B cell (primary cell): ENCODE measurements at regions not wholly inside any gene's neighbourhood (a gene's known extent, or its start where the extent isn't known, plus 50 kb on each side); places are given as distances from the start of the nearest gene placed in this dataset.

Experiments
- ATAC-seq: fragments of 200-7000 bp; cut with Tn5 transposase; one replicate; pipeline ENCODE4 v1.10.0; 2021; ENCODE audit warnings: low read depth, mild to moderate bottlenecking, moderate number of reproducible peaks, moderate library complexity
- CTCF ChIA-PET: fragments of 350-600 bp; sonication (Branson Sonifier 250); formaldehyde crosslinking; loops from one replicate; lab custom pipeline; 2021; ENCODE audit warnings: antibody characterized with exemption, inconsistent platforms; lab: Charles Lee
- POLR2A ChIA-PET: fragments of 350-600 bp; sonication (Branson Sonifier 250); formaldehyde crosslinking; loops from one replicate; lab custom pipeline; 2021; ENCODE audit warnings: antibody characterized with exemption; lab: Charles Lee
- DNase-seq: peaks from one replicate; pipeline ENCODE4 v3.0.0; 2013
- H2AFZ ChIP-seq: 2 replicates; pipeline ENCODE4 v1.6.1; 2012; ENCODE audit warnings: mild to moderate bottlenecking, low read depth, low read length; ENCODE audit not compliant: insufficient read depth, poor library complexity, severe bottlenecking
- H3K27ac ChIP-seq, 2 donors: 1 replicate in 1 of 2; 2 replicates in 1 of 2; pipeline ENCODE4 v1.5.1; 2012 to 2013; ENCODE audit warnings: low read length in 2 of 2, mild to moderate bottlenecking in 2 of 2, moderate library complexity in 1 of 2
- H3K27me3 ChIP-seq, 4 experiments: fragments of 200-600 bp in 1 of 4; sonication (generic) in 1 of 4; replicated peaks in 1 of 4; 1 replicate in 2 of 4; 2 replicates in 2 of 4; pipeline versions ENCODE4 v1.6.1 to v1.7.0; 2013 to 2016; ENCODE audit warnings: low read length in 3 of 4, mild to moderate bottlenecking in 2 of 4, mixed read lengths in 1 of 4, moderate library complexity in 1 of 4; ENCODE audit not compliant: insufficient read depth in 4 of 4, control insufficient read depth in 3 of 4; ENCODE audit errors: control extremely low read depth in 1 of 4
- H3K36me3 ChIP-seq, 2 experiments: replicated peaks in 1 of 2; 1 replicate in 1 of 2; 2 replicates in 1 of 2; pipeline versions ENCODE4 v1.6.1 to v1.7.1; 2013; ENCODE audit warnings: low read length in 1 of 2; ENCODE audit not compliant: insufficient read depth in 2 of 2, control insufficient read depth in 1 of 2; ENCODE audit errors: control extremely low read depth in 1 of 2, extremely low read depth in 1 of 2
- H3K4me1 ChIP-seq, 2 donors: fragments of 200-600 bp in 1 of 2; sonication (generic) in 1 of 2; 1 replicate in 1 of 2; 2 replicates in 1 of 2; pipeline versions ENCODE4 v1.5.1 to v1.6.1; 2013 to 2017; ENCODE audit warnings: low read length in 2 of 2; ENCODE audit not compliant: control insufficient read depth in 2 of 2, insufficient read depth in 2 of 2
- H3K4me2 ChIP-seq: replicated peaks from 2 replicates; pipeline ENCODE3; 2012; ENCODE audit warnings: mild to moderate bottlenecking, low read depth, low read length; ENCODE audit not compliant: poor library complexity, severe bottlenecking
- H3K4me3 ChIP-seq, 5 experiments: fragments of 200-600 bp in 1 of 5; sonication (generic) in 1 of 5; 1 replicate in 3 of 5; 2 replicates in 2 of 5; pipeline versions ENCODE4 v1.5.1 to v1.7.0; 2011 to 2016; ENCODE audit warnings: low read length in 4 of 5, mild to moderate bottlenecking in 4 of 5, low read depth in 2 of 5, control low read depth in 1 of 5, moderate library complexity in 1 of 5; ENCODE audit not compliant: insufficient read depth in 1 of 5; ENCODE audit errors: control extremely low read depth in 1 of 5, extremely low read depth in 1 of 5
- H3K79me2 ChIP-seq: fragments of 200-600 bp; sonication (generic); one replicate; pipeline ENCODE4 v1.6.0; 2016; ENCODE audit warnings: low read length; ENCODE audit not compliant: control insufficient read depth, insufficient read depth
- H3K9ac ChIP-seq: fragments of 200-600 bp; sonication (generic); 2 replicates; pipeline ENCODE4 v1.6.1; 2017; ENCODE audit warnings: mild to moderate bottlenecking, low read length, moderate library complexity
- H3K9me3 ChIP-seq, 3 donors: one replicate each; pipeline versions ENCODE4 v1.6.1 to v1.7.1; 2013; ENCODE audit warnings: low read length in 2 of 3; ENCODE audit not compliant: control insufficient read depth in 2 of 3, insufficient read depth in 1 of 3; ENCODE audit errors: control extremely low read depth in 1 of 3
- H4K20me1 ChIP-seq: 2 replicates; pipeline ENCODE4 v1.6.0; 2012; ENCODE audit warnings: mild to moderate bottlenecking, low read length; ENCODE audit not compliant: insufficient read depth, control insufficient read depth, poor library complexity, severe bottlenecking
- H3K27ac Mint-ChIP-seq: one replicate; pipeline ENCODE4 v1.8.0; 2021; ENCODE audit warnings: mixed read lengths
- H3K27me3 Mint-ChIP-seq: one replicate; pipeline ENCODE4 v1.8.0; 2021; ENCODE audit warnings: mixed read lengths
- H3K4me1 Mint-ChIP-seq: one replicate; pipeline ENCODE4 v1.8.0; 2021; ENCODE audit warnings: mixed read lengths
- H3K4me3 Mint-ChIP-seq: one replicate; pipeline ENCODE4 v1.8.0; 2021; ENCODE audit warnings: mixed read lengths
- H3K9me3 Mint-ChIP-seq: one replicate; pipeline ENCODE4 v1.8.0; 2022; ENCODE audit warnings: mixed read lengths; ENCODE audit not compliant: insufficient read depth
- EZH2 ChIP-seq: IDR thresholded peaks from 2 replicates; pipeline ENCODE4 v1.6.1; 2012; ENCODE audit warnings: borderline replicate concordance, low read depth, mild to moderate bottlenecking, moderate library complexity, low read length; ENCODE audit not compliant: insufficient read depth, poor library complexity, severe bottlenecking
- WGBS: methylation state at CpG from one replicate; pipeline ENCODE4 v1.1.5; 2013; ENCODE audit warnings: missing lambda C conversion rate; ENCODE audit not compliant: insufficient coverage; 5-methylcytosine and 5-hydroxymethylcytosine counted together
- intact Hi-C: fragments of 100-400 bp; cut with micrococcal nuclease; formaldehyde crosslinking; loops from one replicate; pipeline ENCODE4 v1.10.0; 2022
- TF ChIP-seq, protein P1 (sequence below): fragments of 200-600 bp; IDR thresholded peaks from one replicate; pipeline ENCODE4 v1.8.0; 2022; ENCODE audit warnings: antibody characterized with exemption, mild to moderate bottlenecking

DNA sequence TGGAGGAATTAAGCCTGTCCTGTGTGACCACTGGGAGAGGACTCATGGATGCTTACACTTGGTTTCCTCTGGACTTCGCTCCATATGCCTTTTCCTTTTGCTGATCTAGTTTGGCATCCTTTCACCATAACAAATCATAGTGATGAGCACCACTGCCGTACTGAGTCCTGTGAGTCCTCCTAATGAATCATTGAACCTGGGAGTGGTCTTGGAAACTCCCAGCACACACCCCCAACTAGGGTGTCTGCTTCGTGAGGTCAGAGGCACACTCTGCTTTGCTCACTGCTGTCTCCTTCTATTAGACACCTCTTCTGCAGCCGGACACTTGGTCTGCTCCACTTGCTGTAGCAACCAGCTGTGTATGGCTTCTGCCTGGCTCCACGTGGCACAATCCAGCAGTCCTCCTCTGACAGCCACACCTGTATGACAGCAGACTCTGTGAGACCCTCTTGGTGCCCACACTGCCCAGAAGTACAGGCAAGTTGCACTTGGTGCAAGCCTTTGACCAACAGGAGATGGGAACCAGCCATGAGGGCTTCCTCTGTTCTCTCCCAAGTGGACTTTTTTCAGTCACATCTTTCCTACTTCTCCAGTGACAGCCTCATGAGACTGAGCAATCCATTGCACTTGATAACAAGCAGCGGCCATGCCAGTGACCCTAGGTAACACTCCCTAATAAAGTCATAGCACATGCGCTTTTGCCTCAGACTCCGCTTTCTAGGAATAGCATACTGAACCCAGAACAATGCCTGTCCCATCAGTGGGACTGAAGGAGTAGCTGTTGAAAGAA lies 65.0 kb upstream of the HMGXB4 start:
- peaks cover 7% of the 10 kb centered on the region for H3K9me3 Mint-ChIP-seq
- Histone ChIP-seq H3K4me3 (no peak overlapping the region), H3K9me3 (peaks cover 2 to 12% (median 9%) of the 10 kb centered on the region in 3 donors), H3K4me2 (no peak overlapping the region), H3K27ac (no peak overlapping the region), H4K20me1 (no peaks in the 10 kb centered on the region), H3K4me1 (no peaks in the 10 kb centered on the region), H3K79me2 (no peaks in the 10 kb centered on the region), H2AFZ (no peak overlapping the region), H3K36me3 (no peaks in the 10 kb centered on the region), H3K27me3 (peaks cover 0 to 7% (median 3%) of the 10 kb centered on the region in 4 experiments), H3K9ac (no peak overlapping the region)
- no peak overlapping the region for H3K27ac Mint-ChIP-seq
- peaks cover 12% of the 10 kb centered on the region for H3K27me3 Mint-ChIP-seq
- H3K4me3 Mint-ChIP-seq: no peak overlapping the region
- DNase-seq (no peak), ATAC-seq (no peak)
- ChIA-PET CTCF (no interaction called here), POLR2A (no interaction called here)
- no peaks in the 10 kb centered on the region for H3K4me1 Mint-ChIP-seq
- intact Hi-C loops: no loop called here
- TF ChIP-seq EZH2: no peak
- TF ChIP-seq, protein P1, sequence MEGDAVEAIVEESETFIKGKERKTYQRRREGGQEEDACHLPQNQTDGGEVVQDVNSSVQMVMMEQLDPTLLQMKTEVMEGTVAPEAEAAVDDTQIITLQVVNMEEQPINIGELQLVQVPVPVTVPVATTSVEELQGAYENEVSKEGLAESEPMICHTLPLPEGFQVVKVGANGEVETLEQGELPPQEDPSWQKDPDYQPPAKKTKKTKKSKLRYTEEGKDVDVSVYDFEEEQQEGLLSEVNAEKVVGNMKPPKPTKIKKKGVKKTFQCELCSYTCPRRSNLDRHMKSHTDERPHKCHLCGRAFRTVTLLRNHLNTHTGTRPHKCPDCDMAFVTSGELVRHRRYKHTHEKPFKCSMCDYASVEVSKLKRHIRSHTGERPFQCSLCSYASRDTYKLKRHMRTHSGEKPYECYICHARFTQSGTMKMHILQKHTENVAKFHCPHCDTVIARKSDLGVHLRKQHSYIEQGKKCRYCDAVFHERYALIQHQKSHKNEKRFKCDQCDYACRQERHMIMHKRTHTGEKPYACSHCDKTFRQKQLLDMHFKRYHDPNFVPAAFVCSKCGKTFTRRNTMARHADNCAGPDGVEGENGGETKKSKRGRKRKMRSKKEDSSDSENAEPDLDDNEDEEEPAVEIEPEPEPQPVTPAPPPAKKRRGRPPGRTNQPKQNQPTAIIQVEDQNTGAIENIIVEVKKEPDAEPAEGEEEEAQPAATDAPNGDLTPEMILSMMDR: no peak
- WGBS: 74% methylated on average over 7 of the region's 8 CpGs

DNA sequence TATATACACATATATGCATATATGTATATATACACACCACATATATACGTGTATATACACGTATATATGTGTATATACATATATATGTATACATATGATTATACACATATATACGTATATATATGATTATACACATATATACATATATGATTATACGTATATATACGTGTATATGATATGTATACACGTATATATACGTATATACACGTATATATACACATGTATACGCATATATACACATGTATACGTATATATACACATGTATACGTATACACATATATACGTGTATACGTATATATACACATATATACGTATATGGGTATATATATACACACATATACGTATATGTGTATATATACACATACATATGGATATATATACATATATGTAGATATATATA lies 62.1 kb upstream of the HMGXB4 start:
- POLR2A ChIA-PET: no interaction called here
- intact Hi-C loops: no loop called here

More for the DNA sequence above, 62.1 kb upstream of the HMGXB4 start:
- peaks cover 0 to 3% (median 0%) of the 10 kb centered on the region in 3 donors for H3K9me3 ChIP-seq
- no peaks in the 10 kb centered on the region for H3K79me2 ChIP-seq
- ATAC-seq: no peak
- Mint-ChIP-seq H3K4me3 (no peak overlapping the region), H3K9me3 (peaks cover 3% of the 10 kb centered on the region), H3K27ac (no peak overlapping the region), H3K4me1 (no peaks in the 10 kb centered on the region), H3K27me3 (peaks cover 28% of the 10 kb centered on the region)
- no peak overlapping the region for H2AFZ ChIP-seq
- H3K27me3 ChIP-seq: peaks cover 0 to 16% (median 3%) of the 10 kb centered on the region in 4 experiments
- H3K27ac ChIP-seq: no peak overlapping the region
- H4K20me1 ChIP-seq: no peaks in the 10 kb centered on the region
- no CpG with 5 or more reads among the region's 15 CpGs for WGBS
- no peak for TF ChIP-seq EZH2
- TF ChIP-seq, protein P1: no peak
- CTCF ChIA-PET: no interaction called here
- H3K36me3 ChIP-seq: no peaks in the 10 kb centered on the region
- no peak overlapping the region for H3K4me3 ChIP-seq
- H3K9ac ChIP-seq: no peak overlapping the region
- H3K4me1 ChIP-seq: no peaks in the 10 kb centered on the region
- H3K4me2 ChIP-seq: no peak overlapping the region
- DNase-seq: no peak
